Activated naive CD4-positive, alpha-beta T cell treated with anti-CD3 and anti-CD28 coated beads for 36 hours (primary cell): ENCODE measurements at regions not wholly inside any gene's neighbourhood (a gene's known extent, or its start where the extent isn't known, plus 50 kb on each side); places are given as distances from the start of the nearest gene placed in this dataset.
"Not testable (repeated sequence)": the region's sequence is repeated elsewhere in the genome, so short reads cannot be mapped to it uniquely, and the experiment has no call there.

Experiments used
- CTCF ChIA-PET: fragments of 350-600 bp; sonication (Branson Sonifier 250); formaldehyde crosslinking; loops from one replicate; lab custom pipeline; 2021; ENCODE audit warnings: antibody characterized with exemption; lab: Charles Lee
- DNase-seq: peaks from one replicate; pipeline ENCODE4 v3.0.0-alpha.2; 2020
- H3K27ac Mint-ChIP-seq: one replicate; pipeline ENCODE4 v1.8.0; 2021; ENCODE audit warnings: mild to moderate bottlenecking, mixed read lengths
- H3K27me3 Mint-ChIP-seq: one replicate; pipeline ENCODE4 v1.8.0; 2021; ENCODE audit warnings: low read depth, mixed read lengths
- H3K36me3 Mint-ChIP-seq: one replicate; pipeline ENCODE4 v1.8.0; 2021; ENCODE audit warnings: low read depth, mixed read lengths
- H3K4me1 Mint-ChIP-seq: one replicate; pipeline ENCODE4 v1.8.0; 2021; ENCODE audit warnings: low read depth, mixed read lengths
- H3K4me3 Mint-ChIP-seq: one replicate; pipeline ENCODE4 v1.8.0; 2021; ENCODE audit warnings: mild to moderate bottlenecking, moderate library complexity, mixed read lengths
- H3K9me3 Mint-ChIP-seq: one replicate; pipeline ENCODE4 v1.8.0; 2021; ENCODE audit warnings: mixed read lengths
- intact Hi-C: fragments of 100-400 bp; cut with micrococcal nuclease; formaldehyde crosslinking; loops from one replicate; pipeline ENCODE4 v1.15.1; 2023

DNA sequence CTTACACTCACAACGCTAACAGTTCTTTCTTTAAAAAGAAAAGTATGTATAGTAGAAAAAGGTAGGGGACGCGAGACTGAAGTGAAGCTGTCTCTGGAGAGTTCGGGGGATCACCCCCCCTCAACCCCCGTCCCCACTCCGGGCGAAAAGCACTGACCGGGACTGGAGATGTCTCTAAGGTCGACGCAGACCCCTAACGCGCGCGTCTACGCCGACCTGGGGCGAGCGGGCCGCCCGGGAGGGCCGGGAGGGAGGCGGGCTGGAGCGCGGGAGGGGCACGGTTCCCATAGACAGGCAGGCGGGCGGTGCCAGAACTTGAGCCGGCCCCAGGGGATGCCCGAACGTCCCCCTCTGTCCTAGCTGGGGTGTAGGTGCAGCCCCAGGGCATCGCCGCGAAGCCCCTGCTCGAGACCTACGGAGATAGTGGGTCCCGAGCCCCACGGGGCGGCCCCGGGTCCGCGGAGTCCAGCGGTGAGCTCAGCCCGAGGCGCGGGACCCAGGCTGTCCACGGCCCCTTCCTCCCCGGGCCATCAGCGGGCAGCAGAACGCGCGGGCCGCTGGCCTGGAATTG is 82.2 kb downstream of the CHRNA1 start:
- Mint-ChIP-seq H3K4me3 (peak overlapping the region; percentile 74), H3K4me1 (peaks cover 56% of the 10 kb centered on the region), H3K9me3 (no peaks in the 10 kb centered on the region), H3K36me3 (peaks cover 3% of the 10 kb centered on the region), H3K27me3 (no peaks in the 10 kb centered on the region), H3K27ac (peak overlapping the region; percentile 62)
- intact Hi-C loops, result loop anchor here (1.0 to 5.0 kb wide), 2 partner anchors 189 to 1320 kb away; partner anchors contain the start of gene LNPK
- peak; percentile 30 for DNase-seq
- CTCF ChIA-PET, result interaction anchor here (0.6 to 8.8 kb wide), 15 partner anchors 15 to 104 kb away, joined by 3 to 139 read pairs (median 3); partner anchors contain the start of gene WIPF1

DNA sequence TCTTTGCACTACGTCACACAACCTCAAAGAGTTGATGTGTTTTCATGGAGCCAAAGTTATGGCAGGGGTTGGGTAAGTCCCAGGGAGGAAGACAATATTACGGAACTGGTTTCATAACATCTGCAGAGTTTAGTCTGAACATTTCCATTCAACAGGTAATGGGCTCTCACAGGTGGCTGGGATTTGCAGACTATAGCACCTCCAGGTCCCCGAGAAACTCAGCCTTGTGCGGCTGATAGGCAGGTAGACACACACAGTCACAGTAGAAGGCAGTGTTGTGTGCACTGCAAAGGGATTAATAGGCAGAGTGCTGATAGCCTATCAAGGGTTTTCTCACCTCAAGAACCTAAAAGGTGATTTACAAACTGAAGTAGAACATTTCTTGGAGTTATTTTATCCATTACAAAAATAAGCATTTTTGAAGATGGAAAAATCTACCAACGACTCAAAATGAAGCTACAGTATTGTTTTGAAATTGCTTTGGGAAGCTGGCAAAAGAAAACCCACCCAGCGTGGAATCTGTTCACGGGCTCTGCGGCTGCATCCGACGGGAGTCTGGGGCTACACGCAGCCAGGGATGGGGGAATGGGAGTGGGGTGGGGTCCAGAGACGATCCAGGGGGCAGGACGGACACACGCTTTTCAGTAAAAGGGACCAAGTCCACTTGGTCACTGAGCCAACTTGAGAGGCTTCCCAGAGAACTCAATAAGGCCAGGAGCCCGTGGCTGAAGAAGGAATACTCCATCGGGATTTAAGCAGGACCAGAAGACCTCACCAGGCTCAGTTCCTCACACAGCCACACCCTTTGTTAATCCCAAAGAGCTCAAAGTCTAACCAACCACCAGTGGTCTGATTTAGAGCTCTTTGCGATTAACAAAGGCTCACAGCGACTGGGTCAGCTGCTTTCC is 82.9 kb downstream of the CHRNA1 start:
- no peak for DNase-seq
- H3K36me3 Mint-ChIP-seq, result peaks cover 4% of the 10 kb centered on the region
- H3K4me1 Mint-ChIP-seq, result peaks cover 59% of the 10 kb centered on the region
- CTCF ChIA-PET, result interaction anchor here (0.5 to 8.8 kb wide), 15 partner anchors 14 to 188 kb away, joined by 3 to 139 read pairs (median 3); no protein-coding TSS in a partner anchor
- H3K27ac Mint-ChIP-seq, result no peak overlapping the region
- intact Hi-C loops, result loop anchor here (1.0 to 5.0 kb wide), 2 partner anchors 188 to 1321 kb away; partner anchors contain the start of gene LNPK
- peak overlapping the region; percentile 74 for H3K4me3 Mint-ChIP-seq
- no peaks in the 10 kb centered on the region for H3K9me3 Mint-ChIP-seq
- H3K27me3 Mint-ChIP-seq, result no peaks in the 10 kb centered on the region

DNA sequence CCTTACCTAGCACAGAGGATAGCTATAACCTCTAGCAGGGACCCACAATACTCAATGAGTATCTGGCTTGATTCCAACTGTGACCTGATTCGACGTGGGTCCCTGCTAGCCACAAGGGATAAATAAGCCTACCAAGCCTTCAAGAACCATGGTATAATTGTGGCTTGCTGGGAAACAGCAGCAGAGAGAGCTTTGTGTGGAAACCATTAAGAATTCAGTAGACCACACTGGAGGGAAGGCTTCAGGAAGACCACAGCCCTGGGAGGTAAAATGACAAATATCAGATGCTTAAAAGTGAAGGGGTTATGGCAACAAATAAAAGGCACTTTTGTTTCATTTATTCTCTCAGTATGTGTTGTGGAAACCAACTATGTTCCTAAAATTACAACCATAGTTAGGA is 82.6 kb upstream of the WIPF1 start:
- H3K9me3 Mint-ChIP-seq, result no peaks in the 10 kb centered on the region
- no peaks in the 10 kb centered on the region for H3K27me3 Mint-ChIP-seq
- intact Hi-C loops, result loop anchor here (1.0 to 5.0 kb wide), 2 partner anchors 21 to 1322 kb away; partner anchors contain the start of gene LNPK
- CTCF ChIA-PET, result interaction anchor here (0.8 to 1.4 kb wide), 5 partner anchors 45 to 217 kb away, joined by 3 to 5 read pairs (median 4); no protein-coding TSS in a partner anchor
- H3K36me3 Mint-ChIP-seq, result peaks cover 7% of the 10 kb centered on the region
- DNase-seq, result no peak
- no peak overlapping the region for H3K27ac Mint-ChIP-seq
- peaks cover 61% of the 10 kb centered on the region for H3K4me1 Mint-ChIP-seq
- no peak overlapping the region for H3K4me3 Mint-ChIP-seq

DNA sequence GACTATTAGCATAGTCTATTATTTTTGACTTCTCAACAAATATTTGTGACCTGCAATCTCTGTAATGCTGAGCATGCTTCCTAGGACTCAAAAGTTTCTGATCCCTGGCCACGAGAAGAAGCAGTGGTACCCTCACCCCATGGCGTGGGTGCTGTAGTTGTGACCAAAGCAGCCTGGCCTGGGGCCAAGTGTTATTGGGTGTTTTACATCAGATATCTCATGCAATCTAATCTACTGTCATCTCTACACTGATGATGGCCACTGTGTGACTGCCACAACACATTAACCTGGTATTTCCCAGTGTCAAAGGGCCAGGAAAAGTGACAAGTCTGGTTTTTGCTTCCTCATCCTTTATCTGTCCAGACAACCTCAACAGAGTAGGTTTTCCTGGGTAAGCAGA is 80.8 kb upstream of the WIPF1 start:
- Mint-ChIP-seq H3K4me1 (peaks cover 55% of the 10 kb centered on the region), H3K9me3 (no peaks in the 10 kb centered on the region), H3K27me3 (no peaks in the 10 kb centered on the region), H3K36me3 (peaks cover 8% of the 10 kb centered on the region), H3K4me3 (no peak overlapping the region), H3K27ac (no peak overlapping the region)
- intact Hi-C loops, result no loop called here
- no peak for DNase-seq
- CTCF ChIA-PET, result interaction anchor here (0.5 to 2.1 kb wide), 4 partner anchors 11 to 44 kb away, joined by 3 to 6 read pairs (median 4); no protein-coding TSS in a partner anchor

DNA sequence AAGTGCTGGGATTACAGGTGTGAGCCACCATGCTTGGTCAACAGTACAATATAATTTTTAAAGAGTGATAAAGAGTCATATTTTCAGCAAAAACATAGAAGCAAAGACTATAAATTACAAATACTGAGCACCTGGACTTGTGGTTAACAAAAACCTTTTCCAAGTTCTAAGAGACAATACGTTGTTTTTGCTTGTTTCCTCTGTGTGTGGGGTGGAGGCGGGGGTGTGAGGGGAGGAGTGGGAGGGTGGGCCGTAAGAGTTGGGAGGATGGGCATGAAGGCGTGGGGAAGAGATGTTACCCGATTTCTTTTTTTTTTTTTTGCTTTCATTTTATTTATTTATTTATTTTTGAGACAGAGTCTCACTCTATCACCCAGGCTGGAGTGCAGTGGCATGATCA is 78.0 kb upstream of the WIPF1 start:
- Mint-ChIP-seq H3K36me3 (peaks cover 16% of the 10 kb centered on the region), H3K4me1 (peaks cover 42% of the 10 kb centered on the region), H3K27me3 (no peaks in the 10 kb centered on the region), H3K4me3 (peak overlapping the region; percentile 8), H3K27ac (no peak overlapping the region), H3K9me3 (peaks cover 8% of the 10 kb centered on the region)
- intact Hi-C loops, result no loop called here
- DNase-seq, result peak; percentile 18
- CTCF ChIA-PET, result interaction anchor here (0.7 kb wide), 1 partner anchor 20 kb away, joined by 3 read pairs; no protein-coding TSS in a partner anchor

DNA sequence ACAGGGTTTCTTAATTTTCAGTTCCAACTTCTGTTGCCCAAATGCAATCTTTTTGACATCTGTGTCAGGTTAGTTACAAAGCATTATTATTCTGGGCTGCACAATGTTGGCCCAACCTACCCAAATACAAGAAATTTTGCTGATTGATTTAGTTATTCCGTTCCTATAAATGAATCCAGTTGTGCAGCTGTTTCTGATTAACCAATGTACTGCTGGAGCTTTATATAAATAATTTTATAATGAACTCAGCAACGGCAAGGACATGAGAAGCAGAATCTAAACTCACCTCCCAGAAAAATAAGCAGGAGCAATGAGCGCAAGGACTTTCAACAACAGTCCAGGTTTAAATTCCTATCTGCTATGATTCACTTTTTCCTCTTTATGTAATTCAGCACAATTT is 76.3 kb upstream of the WIPF1 start:
- CTCF ChIA-PET, result interaction anchor here (0.7 kb wide), 1 partner anchor 14 kb away, joined by 3 read pairs; no protein-coding TSS in a partner anchor
- peaks cover 16% of the 10 kb centered on the region for H3K36me3 Mint-ChIP-seq
- H3K4me3 Mint-ChIP-seq, result no peak overlapping the region
- DNase-seq, result no peak
- intact Hi-C loops, result no loop called here
- H3K9me3 Mint-ChIP-seq, result peaks cover 8% of the 10 kb centered on the region
- H3K27ac Mint-ChIP-seq, result no peak overlapping the region
- H3K27me3 Mint-ChIP-seq, result no peaks in the 10 kb centered on the region
- H3K4me1 Mint-ChIP-seq, result peaks cover 33% of the 10 kb centered on the region

DNA sequence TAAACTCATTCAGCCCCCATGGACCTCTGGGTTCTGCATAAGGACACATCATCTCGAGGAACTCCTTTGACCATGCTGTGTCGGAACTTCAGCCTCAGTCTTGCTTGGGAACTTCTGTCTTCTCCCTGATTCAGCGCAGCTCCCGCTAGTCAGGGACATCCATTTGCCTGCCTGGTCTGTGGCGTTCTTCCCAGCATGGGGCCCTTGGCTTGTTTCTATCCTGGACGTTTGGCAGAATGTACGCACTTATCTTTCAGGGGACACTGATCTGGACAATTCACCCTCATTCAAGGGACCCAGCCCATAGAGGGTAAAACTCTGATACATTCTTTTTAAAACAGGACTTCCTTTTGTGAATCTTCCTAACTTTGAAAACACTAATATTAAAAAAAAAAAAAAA is 75.8 kb upstream of the WIPF1 start:
- intact Hi-C loops, result no loop called here
- peaks cover 16% of the 10 kb centered on the region for H3K36me3 Mint-ChIP-seq
- no peak overlapping the region for H3K27ac Mint-ChIP-seq
- H3K4me3 Mint-ChIP-seq, result no peak overlapping the region
- no peak for DNase-seq
- peaks cover 29% of the 10 kb centered on the region for H3K4me1 Mint-ChIP-seq
- H3K9me3 Mint-ChIP-seq, result peaks cover 8% of the 10 kb centered on the region
- CTCF ChIA-PET, result no interaction called here
- no peaks in the 10 kb centered on the region for H3K27me3 Mint-ChIP-seq

DNA sequence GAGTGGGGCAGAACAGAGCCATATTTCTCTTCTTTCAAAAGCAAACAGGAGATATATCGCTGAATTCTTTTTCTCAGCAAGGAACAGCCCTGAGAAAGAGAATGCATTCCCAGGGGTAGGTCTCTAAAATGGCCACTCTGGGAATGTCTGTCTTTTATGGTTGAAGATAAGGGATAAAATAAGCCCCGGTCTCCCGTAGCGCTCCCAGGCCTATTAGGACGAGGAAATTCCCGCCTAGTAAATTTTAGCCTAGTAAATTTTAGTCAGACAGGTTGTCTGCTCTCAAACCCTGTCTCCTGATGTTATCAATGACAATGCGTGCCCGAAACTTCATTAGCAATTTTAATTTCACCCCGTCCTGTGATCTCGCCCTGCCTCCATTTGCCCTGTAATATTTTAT is 73.9 kb upstream of the WIPF1 start:
- H3K27ac Mint-ChIP-seq, H3K4me3 Mint-ChIP-seq, intact Hi-C loops, H3K9me3 Mint-ChIP-seq, H3K27me3 Mint-ChIP-seq, DNase-seq: not testable (repeated sequence)
- CTCF ChIA-PET, result interaction anchor here (0.7 kb wide), 1 partner anchor 208 kb away, joined by 5 read pairs; no protein-coding TSS in a partner anchor
- Mint-ChIP-seq H3K4me1 (peaks cover 28% of the 10 kb centered on the region), H3K36me3 (peaks cover 14% of the 10 kb centered on the region)

DNA sequence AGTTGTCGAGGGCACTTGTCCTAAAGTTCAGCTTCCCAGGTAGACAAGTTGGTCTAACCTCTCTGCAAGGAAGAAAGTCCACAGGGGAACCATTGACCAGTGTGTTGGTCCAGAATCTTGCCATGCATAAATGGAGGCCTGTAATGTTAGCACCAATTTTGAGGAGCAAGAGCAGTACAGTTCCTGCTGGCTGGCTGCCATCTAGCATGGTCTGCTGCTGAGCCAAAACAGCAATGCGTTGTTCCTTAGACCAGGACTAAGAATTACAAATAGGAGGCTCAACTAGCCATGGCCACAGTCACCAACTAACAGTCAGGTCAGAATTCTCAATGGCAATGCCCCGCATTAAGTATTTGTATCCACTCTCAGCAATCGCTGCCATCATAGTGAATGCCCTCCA is 72.8 kb upstream of the WIPF1 start:
- no peak for DNase-seq
- CTCF ChIA-PET, result no interaction called here
- H3K27me3 Mint-ChIP-seq, result no peaks in the 10 kb centered on the region
- no peak overlapping the region for H3K4me3 Mint-ChIP-seq
- H3K36me3 Mint-ChIP-seq, result peaks cover 14% of the 10 kb centered on the region
- H3K27ac Mint-ChIP-seq, result no peak overlapping the region
- peaks cover 8% of the 10 kb centered on the region for H3K9me3 Mint-ChIP-seq
- intact Hi-C loops, result no loop called here
- peaks cover 22% of the 10 kb centered on the region for H3K4me1 Mint-ChIP-seq

DNA sequence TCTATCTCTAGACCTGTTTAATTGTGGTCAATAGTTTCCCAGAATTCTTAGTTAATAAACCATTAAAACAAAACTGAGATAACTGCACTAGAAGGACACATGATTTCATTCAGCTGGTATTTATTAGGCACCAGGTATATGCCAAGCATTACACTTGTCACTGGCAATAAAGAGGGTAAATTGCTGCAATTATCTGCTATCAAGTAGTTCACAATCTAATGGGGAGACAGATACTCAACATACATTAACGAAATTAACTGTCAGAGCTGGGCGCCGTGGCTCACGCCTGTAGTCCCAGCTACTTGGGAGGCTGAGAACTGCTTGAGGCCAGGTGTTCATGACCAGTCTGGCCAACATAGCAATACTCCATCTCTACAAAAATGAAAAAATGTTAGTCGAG is 71.7 kb upstream of the WIPF1 start:
- DNase-seq, result no peak
- CTCF ChIA-PET, result interaction anchor here (0.7 kb wide), 1 partner anchor 51 kb away, joined by 3 read pairs; no protein-coding TSS in a partner anchor
- H3K27me3 Mint-ChIP-seq, result no peaks in the 10 kb centered on the region
- H3K9me3 Mint-ChIP-seq, result peaks cover 8% of the 10 kb centered on the region
- peaks cover 17% of the 10 kb centered on the region for H3K4me1 Mint-ChIP-seq
- no peak overlapping the region for H3K27ac Mint-ChIP-seq
- intact Hi-C loops, result no loop called here
- H3K4me3 Mint-ChIP-seq, result no peak overlapping the region
- peaks cover 12% of the 10 kb centered on the region for H3K36me3 Mint-ChIP-seq

DNA sequence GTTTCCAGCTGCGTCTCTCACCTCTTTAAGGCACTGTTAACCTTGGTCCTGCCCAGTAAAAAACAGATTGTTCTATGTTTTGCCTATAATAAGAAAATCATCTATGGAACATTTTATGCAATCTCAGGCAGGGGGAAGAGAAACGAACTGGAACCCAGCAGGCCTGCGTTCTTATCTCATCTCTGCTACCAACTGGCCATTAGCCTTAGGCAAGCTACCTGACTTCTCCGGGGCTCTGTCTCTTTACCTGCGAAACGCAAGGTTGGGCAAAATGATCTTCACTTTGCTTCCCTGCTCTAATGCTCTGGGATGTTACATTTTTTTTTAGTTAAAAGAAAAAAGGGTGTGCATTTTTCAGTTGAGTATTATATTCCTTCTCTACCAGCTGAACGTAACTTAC is 70.5 kb upstream of the WIPF1 start:
- CTCF ChIA-PET, result interaction anchor here (1.2 to 1.5 kb wide), 3 partner anchors 18 to 33 kb away, joined by 3 read pairs; no protein-coding TSS in a partner anchor
- Mint-ChIP-seq H3K4me3 (no peak overlapping the region), H3K4me1 (peaks cover 17% of the 10 kb centered on the region), H3K36me3 (peaks cover 9% of the 10 kb centered on the region), H3K9me3 (peaks cover 8% of the 10 kb centered on the region), H3K27ac (no peak overlapping the region), H3K27me3 (no peaks in the 10 kb centered on the region)
- intact Hi-C loops, result no loop called here
- DNase-seq, result no peak

DNA sequence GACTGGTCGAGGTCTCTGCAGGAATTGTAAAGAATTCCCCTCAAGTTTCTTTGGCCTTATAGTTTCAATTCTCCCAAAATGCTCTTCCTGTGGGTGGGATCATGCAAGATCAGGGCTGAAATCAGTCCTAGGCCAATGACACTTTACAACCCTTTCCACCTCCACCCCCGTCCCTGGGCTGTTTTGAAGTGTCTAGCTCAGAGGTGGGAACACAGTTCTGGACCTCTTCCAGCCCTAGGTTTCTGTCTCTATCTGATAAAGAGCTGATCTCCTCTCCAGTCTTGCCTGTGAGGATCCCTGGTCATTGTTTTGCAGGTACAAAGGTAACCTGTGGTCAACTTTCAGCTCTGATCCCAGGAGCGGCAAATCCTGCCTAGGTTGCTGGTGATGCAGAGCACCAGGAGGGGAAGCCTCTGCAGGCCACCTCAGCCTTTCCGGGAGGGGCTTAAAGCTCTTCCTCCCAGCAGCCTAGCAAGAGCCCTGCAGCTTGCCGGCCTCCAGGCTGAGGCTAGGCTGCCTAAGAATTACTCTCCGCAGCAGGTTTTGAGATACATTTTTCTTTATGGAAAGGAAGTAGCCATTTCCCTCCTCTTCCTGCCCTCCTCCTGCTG is 69.8 kb upstream of the WIPF1 start:
- CTCF ChIA-PET, result interaction anchor here (0.8 to 1.5 kb wide), 5 partner anchors 14 to 33 kb away, joined by 3 read pairs; no protein-coding TSS in a partner anchor
- Mint-ChIP-seq H3K4me1 (peaks cover 17% of the 10 kb centered on the region), H3K36me3 (peaks cover 9% of the 10 kb centered on the region), H3K9me3 (peaks cover 8% of the 10 kb centered on the region), H3K27ac (no peak overlapping the region), H3K27me3 (no peaks in the 10 kb centered on the region), H3K4me3 (no peak overlapping the region)
- intact Hi-C loops, result no loop called here
- DNase-seq, result peak; percentile 18
